Panc1 (cell line): ENCODE measurements at regions not wholly inside any gene's neighbourhood (a gene's known extent, or its start where the extent isn't known, plus 50 kb on each side); places are given as distances from the start of the nearest gene placed in this dataset.

Experiments used
- CTCF ChIP-seq: fragments of 450-650 bp; IDR thresholded peaks from 2 replicates; pipeline ENCODE4 v1.5.1; 2017; ENCODE audit warnings: mild to moderate bottlenecking
- POLR2AphosphoS5 ChIP-seq: IDR thresholded peaks from 2 replicates; pipeline ENCODE4 v1.6.1; 2012; ENCODE audit warnings: mild to moderate bottlenecking, low read depth, low read length, moderate library complexity
- REST ChIP-seq, 2 experiments: IDR thresholded peaks; 2 replicates each; pipeline ENCODE4 v1.6.1; 2011 to 2012; ENCODE audit warnings: low read depth in 2 of 2, control low read depth in 1 of 2, low read length in 1 of 2, mild to moderate bottlenecking in 1 of 2, moderate library complexity in 1 of 2; ENCODE audit not compliant: insufficient read depth in 1 of 2

- TF ChIP-seq POLR2AphosphoS5 (no peak), REST (IDR thresholded peaks at IDR 0.05; ENCODE audit: insufficient read depth in 1 of 2, low read depth in 2 of 2, low read length in 1 of 2) (no peak), CTCF (no peak)
These were observed 53.3 kb upstream of the PSD2 start for GRCh38 chr5:139742173-139742903.
